Glutamatergic neuron (in vitro differentiated cells): ENCODE measurements at regions not wholly inside any gene's neighbourhood (a gene's known extent, or its start where the extent isn't known, plus 50 kb on each side); places are given as distances from the start of the nearest gene placed in this dataset.
A peak's percentile ranks its signal among the peaks of the same experiment; 100 is the strongest.

ENCODE experiments used
- DNase-seq: peaks from one replicate; pipeline ENCODE4 v3.0.0; 2022
- H3K27ac Mint-ChIP-seq: one replicate; pipeline ENCODE4 v1.8.0; 2020; ENCODE audit warnings: mild to moderate bottlenecking, mixed read lengths, inconsistent platforms; ENCODE audit not compliant: unreplicated experiment
- H3K27me3 Mint-ChIP-seq: one replicate; pipeline ENCODE4 v1.8.0; 2020; ENCODE audit warnings: mild to moderate bottlenecking, moderate library complexity, mixed read lengths, inconsistent platforms; ENCODE audit not compliant: unreplicated experiment
- H3K36me3 Mint-ChIP-seq: one replicate; pipeline ENCODE4 v1.8.0; 2020; ENCODE audit warnings: mild to moderate bottlenecking, mixed read lengths, inconsistent platforms; ENCODE audit not compliant: unreplicated experiment
- H3K4me1 Mint-ChIP-seq: one replicate; pipeline ENCODE4 v1.8.0; 2020; ENCODE audit warnings: mild to moderate bottlenecking, low read depth, mixed read lengths, inconsistent platforms; ENCODE audit not compliant: unreplicated experiment
- H3K4me3 Mint-ChIP-seq: one replicate; pipeline ENCODE4 v1.8.0; 2020; ENCODE audit warnings: mild to moderate bottlenecking, mixed read lengths, inconsistent platforms; ENCODE audit not compliant: unreplicated experiment
- H3K9me3 Mint-ChIP-seq: one replicate; pipeline ENCODE4 v1.8.0; 2020; ENCODE audit warnings: mild to moderate bottlenecking, moderate library complexity, mixed read lengths, inconsistent platforms; ENCODE audit not compliant: unreplicated experiment
- CTCF ChIP-seq: fragments of 200-600 bp; sonication (generic); IDR thresholded peaks from one replicate; pipeline ENCODE4 v1.5.0; 2021; ENCODE audit not compliant: partially characterized antibody, unreplicated experiment

- no peak overlapping the region for H3K27ac Mint-ChIP-seq
- no peaks in the 10 kb centered on the region for H3K36me3 Mint-ChIP-seq
- DNase-seq = peak; percentile 86
- no peak overlapping the region for H3K4me3 Mint-ChIP-seq
- peaks cover under 1% of the 10 kb centered on the region for H3K4me1 Mint-ChIP-seq
- TF ChIP-seq CTCF = peak; percentile 92
- H3K9me3 Mint-ChIP-seq = peaks cover 1% of the 10 kb centered on the region
- H3K27me3 Mint-ChIP-seq = peaks cover 2% of the 10 kb centered on the region
Measured at GRCh38 chr6:148144917-148145521, 197.6 kb upstream of the SASH1 start.

- Mint-ChIP-seq H3K36me3 (no peaks in the 10 kb centered on the region), H3K4me3 (no peak overlapping the region), H3K27ac (no peak overlapping the region), H3K27me3 (peaks cover 2% of the 10 kb centered on the region), H3K9me3 (peaks cover 2% of the 10 kb centered on the region), H3K4me1 (peaks cover 2% of the 10 kb centered on the region)
- no peak for TF ChIP-seq CTCF
- no peak for DNase-seq
Measured at GRCh38 chr6:148146717-148147462, 195.7 kb upstream of the SASH1 start.

- H3K27me3 Mint-ChIP-seq = peaks cover 2% of the 10 kb centered on the region
Measured at GRCh38 chr6:148147463-148147830, 195.2 kb upstream of the SASH1 start.

GRCh38 chr6:148151896-148152643, 190.6 kb upstream of the SASH1 start:
- no peak for TF ChIP-seq CTCF
- H3K27ac Mint-ChIP-seq = no peak overlapping the region
- no peak overlapping the region for H3K4me3 Mint-ChIP-seq
- DNase-seq = no peak
- H3K4me1 Mint-ChIP-seq = peaks cover 2% of the 10 kb centered on the region
- H3K9me3 Mint-ChIP-seq = peaks cover 4% of the 10 kb centered on the region
- H3K36me3 Mint-ChIP-seq = no peaks in the 10 kb centered on the region
- peaks cover 2% of the 10 kb centered on the region for H3K27me3 Mint-ChIP-seq

More at GRCh38 chr6:148147463-148147830, 195.2 kb upstream of the SASH1 start:
- DNase-seq = no peak
- H3K4me1 Mint-ChIP-seq = peaks cover 2% of the 10 kb centered on the region
- H3K27ac Mint-ChIP-seq = no peak overlapping the region
- TF ChIP-seq CTCF = no peak
- no peak overlapping the region for H3K4me3 Mint-ChIP-seq
- peaks cover 2% of the 10 kb centered on the region for H3K9me3 Mint-ChIP-seq
- H3K36me3 Mint-ChIP-seq = no peaks in the 10 kb centered on the region
